Glutamatergic neuron (in vitro differentiated cells): ENCODE measurements at regions not wholly inside any gene's neighbourhood (a gene's known extent, or its start where the extent isn't known, plus 50 kb on each side); places are given as distances from the start of the nearest gene placed in this dataset.

ENCODE experiments used
- DNase-seq: peaks from one replicate; pipeline ENCODE4 v3.0.0; 2022
- H3K27ac Mint-ChIP-seq: one replicate; pipeline ENCODE4 v1.8.0; 2020; ENCODE audit warnings: mild to moderate bottlenecking, mixed read lengths, inconsistent platforms; ENCODE audit not compliant: unreplicated experiment
- H3K27me3 Mint-ChIP-seq: one replicate; pipeline ENCODE4 v1.8.0; 2020; ENCODE audit warnings: mild to moderate bottlenecking, moderate library complexity, mixed read lengths, inconsistent platforms; ENCODE audit not compliant: unreplicated experiment
- H3K36me3 Mint-ChIP-seq: one replicate; pipeline ENCODE4 v1.8.0; 2020; ENCODE audit warnings: mild to moderate bottlenecking, mixed read lengths, inconsistent platforms; ENCODE audit not compliant: unreplicated experiment
- H3K4me1 Mint-ChIP-seq: one replicate; pipeline ENCODE4 v1.8.0; 2020; ENCODE audit warnings: mild to moderate bottlenecking, low read depth, mixed read lengths, inconsistent platforms; ENCODE audit not compliant: unreplicated experiment
- H3K4me3 Mint-ChIP-seq: one replicate; pipeline ENCODE4 v1.8.0; 2020; ENCODE audit warnings: mild to moderate bottlenecking, mixed read lengths, inconsistent platforms; ENCODE audit not compliant: unreplicated experiment
- H3K9me3 Mint-ChIP-seq: one replicate; pipeline ENCODE4 v1.8.0; 2020; ENCODE audit warnings: mild to moderate bottlenecking, moderate library complexity, mixed read lengths, inconsistent platforms; ENCODE audit not compliant: unreplicated experiment
- CTCF ChIP-seq: fragments of 200-600 bp; sonication (generic); IDR thresholded peaks from one replicate; pipeline ENCODE4 v1.5.0; 2021; ENCODE audit not compliant: partially characterized antibody, unreplicated experiment

GRCh38 chr14:84533181-84533725 lies 996.7 kb upstream of the FLRT2 start:
- peaks cover 2% of the 10 kb centered on the region for H3K4me1 Mint-ChIP-seq

GRCh38 chr14:84533791-84534190 lies 996.2 kb upstream of the FLRT2 start:
- Mint-ChIP-seq H3K36me3 (no peaks in the 10 kb centered on the region), H3K9me3 (no peaks in the 10 kb centered on the region), H3K4me3 (no peak overlapping the region), H3K4me1 (peaks cover 2% of the 10 kb centered on the region), H3K27me3 (no peaks in the 10 kb centered on the region), H3K27ac (no peak overlapping the region)
- DNase-seq = no peak
- no peak for TF ChIP-seq CTCF

More at GRCh38 chr14:84533181-84533725, 996.7 kb upstream of the FLRT2 start:
- no peak overlapping the region for H3K27ac Mint-ChIP-seq
- H3K27me3 Mint-ChIP-seq = no peaks in the 10 kb centered on the region
- H3K4me3 Mint-ChIP-seq = no peak overlapping the region
- TF ChIP-seq CTCF = no peak
- no peaks in the 10 kb centered on the region for H3K36me3 Mint-ChIP-seq
- H3K9me3 Mint-ChIP-seq = no peaks in the 10 kb centered on the region
- no peak for DNase-seq

GRCh38 chr14:84535484-84535883 lies 994.5 kb upstream of the FLRT2 start:
- Mint-ChIP-seq H3K4me1 (peaks cover 2% of the 10 kb centered on the region), H3K9me3 (no peaks in the 10 kb centered on the region), H3K36me3 (no peaks in the 10 kb centered on the region), H3K4me3 (no peak overlapping the region), H3K27me3 (no peaks in the 10 kb centered on the region), H3K27ac (no peak overlapping the region)
- no peak for TF ChIP-seq CTCF
- no peak for DNase-seq

GRCh38 chr14:84535976-84536375 lies 994.0 kb upstream of the FLRT2 start:
- Mint-ChIP-seq H3K27me3 (no peaks in the 10 kb centered on the region), H3K4me3 (no peak overlapping the region), H3K9me3 (no peaks in the 10 kb centered on the region), H3K4me1 (peaks cover 5% of the 10 kb centered on the region), H3K36me3 (no peaks in the 10 kb centered on the region), H3K27ac (no peak overlapping the region)
- no peak for TF ChIP-seq CTCF
- no peak for DNase-seq

GRCh38 chr14:84541018-84541417 lies 988.9 kb upstream of the FLRT2 start:
- Mint-ChIP-seq H3K4me1 (peaks cover 10% of the 10 kb centered on the region), H3K36me3 (no peaks in the 10 kb centered on the region), H3K27ac (no peak overlapping the region), H3K27me3 (no peaks in the 10 kb centered on the region), H3K4me3 (no peak overlapping the region), H3K9me3 (no peaks in the 10 kb centered on the region)
- TF ChIP-seq CTCF = no peak
- no peak for DNase-seq
